GM12864 (cell line): ENCODE measurements at regions not wholly inside any gene's neighbourhood (a gene's known extent, or its start where the extent isn't known, plus 50 kb on each side); places are given as distances from the start of the nearest gene placed in this dataset.

Experiments
- DNase-seq: peaks from one replicate; pipeline ENCODE4 v3.0.0-alpha.2; 2011; ENCODE audit warnings: low read depth
- H3K4me3 ChIP-seq: 2 replicates; pipeline ENCODE4 v1.5.1; 2011; ENCODE audit warnings: mild to moderate bottlenecking, low read depth, low read length, control low read depth
- TF ChIP-seq, protein P1 (sequence below): IDR thresholded peaks from 2 replicates; pipeline ENCODE4 v1.5.1; 2011; ENCODE audit warnings: low read depth, mild to moderate bottlenecking, moderate library complexity, low read length, control low read depth, inconsistent platforms; ENCODE audit errors: missing control alignments

DNA sequence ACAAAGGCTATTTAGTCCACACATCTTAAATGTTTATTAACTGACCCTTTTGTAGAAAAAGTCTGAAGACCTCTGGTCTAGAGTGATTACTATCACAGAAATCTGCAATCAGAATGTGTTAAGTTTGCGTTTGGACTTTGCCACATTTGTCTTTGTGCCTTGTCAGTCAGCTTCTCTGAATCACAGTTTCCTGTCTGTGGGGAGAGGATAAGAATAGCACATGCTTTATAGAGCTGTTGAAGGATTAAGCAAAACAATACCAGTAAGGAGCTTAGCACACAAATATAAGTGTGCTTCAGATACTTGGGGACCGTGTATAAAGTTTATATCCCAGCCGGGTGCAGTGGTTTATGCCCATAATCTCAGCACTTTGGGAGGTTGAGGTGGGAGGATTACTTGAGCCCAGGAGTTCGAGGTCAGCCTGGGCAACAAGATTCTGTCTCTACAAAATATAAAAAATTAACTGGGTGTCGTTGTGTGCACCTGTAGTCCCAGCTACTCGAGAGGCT, 63.0 kb upstream of the BTG1 start:
- DNase-seq = no peak
- H3K4me3 ChIP-seq = peak overlapping the region; percentile 37
- TF ChIP-seq, protein P1, sequence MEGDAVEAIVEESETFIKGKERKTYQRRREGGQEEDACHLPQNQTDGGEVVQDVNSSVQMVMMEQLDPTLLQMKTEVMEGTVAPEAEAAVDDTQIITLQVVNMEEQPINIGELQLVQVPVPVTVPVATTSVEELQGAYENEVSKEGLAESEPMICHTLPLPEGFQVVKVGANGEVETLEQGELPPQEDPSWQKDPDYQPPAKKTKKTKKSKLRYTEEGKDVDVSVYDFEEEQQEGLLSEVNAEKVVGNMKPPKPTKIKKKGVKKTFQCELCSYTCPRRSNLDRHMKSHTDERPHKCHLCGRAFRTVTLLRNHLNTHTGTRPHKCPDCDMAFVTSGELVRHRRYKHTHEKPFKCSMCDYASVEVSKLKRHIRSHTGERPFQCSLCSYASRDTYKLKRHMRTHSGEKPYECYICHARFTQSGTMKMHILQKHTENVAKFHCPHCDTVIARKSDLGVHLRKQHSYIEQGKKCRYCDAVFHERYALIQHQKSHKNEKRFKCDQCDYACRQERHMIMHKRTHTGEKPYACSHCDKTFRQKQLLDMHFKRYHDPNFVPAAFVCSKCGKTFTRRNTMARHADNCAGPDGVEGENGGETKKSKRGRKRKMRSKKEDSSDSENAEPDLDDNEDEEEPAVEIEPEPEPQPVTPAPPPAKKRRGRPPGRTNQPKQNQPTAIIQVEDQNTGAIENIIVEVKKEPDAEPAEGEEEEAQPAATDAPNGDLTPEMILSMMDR = no peak

DNA sequence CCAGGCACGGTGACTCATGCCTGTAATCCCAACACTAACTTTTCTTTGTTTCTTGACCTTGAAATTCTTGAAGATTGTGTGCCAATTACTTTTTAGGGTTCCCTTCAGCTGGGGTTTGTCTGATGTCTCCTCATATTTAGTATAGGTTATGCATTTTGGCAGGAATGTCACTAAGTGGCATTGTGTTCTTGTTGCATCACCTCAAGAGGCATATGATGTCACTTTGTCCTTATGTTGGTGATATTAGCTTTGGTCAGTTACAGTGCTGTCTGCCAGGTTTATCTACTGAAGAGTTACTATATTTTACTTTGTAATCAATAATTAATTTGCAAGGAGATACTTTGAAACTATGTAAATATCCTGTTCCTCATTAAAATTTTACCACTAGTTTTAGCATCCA, 61.0 kb upstream of the BTG1 start:
- no peak overlapping the region for H3K4me3 ChIP-seq
- no peak for DNase-seq
- TF ChIP-seq, protein P1 = no peak

DNA sequence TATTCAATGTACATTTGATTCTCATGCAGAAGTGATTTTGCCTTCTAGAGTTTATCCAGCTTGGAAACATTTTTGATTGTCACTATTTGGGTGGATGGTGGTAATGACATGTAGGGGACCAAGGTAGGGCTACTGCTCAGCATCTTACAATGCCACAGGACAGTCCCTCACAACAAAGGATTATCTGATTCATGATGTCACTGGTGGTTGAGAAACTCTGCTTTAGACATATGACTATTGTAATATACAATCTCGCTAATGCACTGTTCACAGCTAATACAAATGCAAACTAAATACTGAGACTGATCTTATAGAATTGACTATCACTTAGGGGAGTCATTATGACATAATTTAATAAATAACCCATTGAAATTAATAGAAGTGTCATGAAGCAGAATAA, 60.4 kb upstream of the BTG1 start:
- no peak overlapping the region for H3K4me3 ChIP-seq
- TF ChIP-seq, protein P1 = no peak
- no peak for DNase-seq

DNA sequence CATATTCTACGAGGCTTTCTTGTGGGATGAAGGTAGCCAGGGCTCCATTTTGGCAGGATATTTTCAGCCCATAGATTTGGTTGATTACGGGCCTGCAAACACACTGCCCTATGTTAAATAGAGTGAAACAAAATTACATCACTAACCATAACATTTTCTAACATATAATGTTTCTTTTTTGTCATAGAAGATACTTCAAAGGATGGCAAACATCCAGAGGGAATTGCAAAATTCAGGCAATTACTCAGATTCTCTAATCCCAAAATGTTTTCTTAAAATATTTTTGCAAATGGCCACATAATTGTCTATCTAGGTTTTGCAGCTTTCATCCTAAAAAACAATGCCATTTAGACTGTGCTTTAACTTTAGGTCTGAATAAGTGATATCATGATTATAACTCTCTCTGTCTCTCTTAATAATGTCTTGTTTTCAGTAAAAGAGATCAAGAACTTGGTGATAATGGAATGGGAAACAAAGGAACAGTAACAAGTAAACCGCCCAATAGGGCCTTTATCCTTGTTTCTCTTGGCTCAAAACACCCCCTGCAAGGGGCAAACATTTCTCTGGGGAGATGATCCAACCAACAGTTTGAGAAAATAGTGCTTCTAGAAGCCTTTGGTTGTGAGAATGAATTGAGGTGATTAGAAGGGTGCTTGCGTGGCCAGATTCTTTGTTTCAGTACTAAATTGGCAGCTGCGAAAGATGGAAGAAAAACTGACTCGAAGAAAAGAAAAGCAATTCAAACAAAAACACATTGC, 54.4 kb upstream of the BTG1 start:
- no peak overlapping the region for H3K4me3 ChIP-seq
- DNase-seq = no peak
- TF ChIP-seq, protein P1 = no peak

DNA sequence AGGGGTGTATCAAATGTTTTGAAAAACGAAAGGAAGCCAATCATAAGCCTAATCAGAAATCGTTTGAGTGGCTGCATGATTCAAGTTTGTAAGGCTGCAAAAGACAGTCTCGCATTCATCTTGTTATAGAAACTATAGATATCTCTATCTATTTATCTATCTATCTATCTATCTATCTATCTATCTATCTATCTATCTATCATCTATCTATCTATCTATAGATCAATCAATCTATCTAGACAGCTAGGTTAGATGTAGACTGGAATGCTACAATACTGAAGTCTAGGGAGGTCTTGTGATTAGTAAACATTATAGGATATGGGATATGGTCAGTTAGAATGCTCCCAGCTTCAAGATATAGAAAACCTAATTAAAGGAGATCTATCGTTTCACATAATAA, 52.2 kb upstream of the BTG1 start:
- no peak for DNase-seq
- no peak overlapping the region for H3K4me3 ChIP-seq
- TF ChIP-seq, protein P1 = no peak

DNA sequence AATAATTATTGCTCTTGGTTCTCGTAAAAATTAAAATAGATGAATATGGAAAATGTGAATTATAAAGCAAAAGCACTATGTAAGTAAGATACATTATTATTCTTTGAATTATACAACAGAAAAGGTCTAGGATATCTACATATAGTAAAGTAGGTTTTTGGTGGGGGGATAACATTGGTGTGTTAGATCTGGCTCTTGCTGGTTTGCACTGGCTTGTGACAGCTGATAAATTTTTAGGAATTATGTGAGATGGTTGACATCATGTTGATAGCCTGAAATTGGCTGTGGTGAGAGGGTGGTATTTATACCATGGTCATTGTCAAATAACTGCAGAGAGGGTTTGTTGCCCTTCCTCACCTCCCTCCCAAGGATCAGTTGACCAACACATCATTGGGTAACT, 50.7 kb upstream of the BTG1 start:
- TF ChIP-seq, protein P1 = no peak
- DNase-seq = no peak
- no peak overlapping the region for H3K4me3 ChIP-seq
